ENCODE measurements at regions not wholly inside any gene's neighbourhood (a gene's known extent, or its start where the extent isn't known, plus 50 kb on each side); places are given as distances from the start of the nearest gene placed in this dataset.

DNA sequence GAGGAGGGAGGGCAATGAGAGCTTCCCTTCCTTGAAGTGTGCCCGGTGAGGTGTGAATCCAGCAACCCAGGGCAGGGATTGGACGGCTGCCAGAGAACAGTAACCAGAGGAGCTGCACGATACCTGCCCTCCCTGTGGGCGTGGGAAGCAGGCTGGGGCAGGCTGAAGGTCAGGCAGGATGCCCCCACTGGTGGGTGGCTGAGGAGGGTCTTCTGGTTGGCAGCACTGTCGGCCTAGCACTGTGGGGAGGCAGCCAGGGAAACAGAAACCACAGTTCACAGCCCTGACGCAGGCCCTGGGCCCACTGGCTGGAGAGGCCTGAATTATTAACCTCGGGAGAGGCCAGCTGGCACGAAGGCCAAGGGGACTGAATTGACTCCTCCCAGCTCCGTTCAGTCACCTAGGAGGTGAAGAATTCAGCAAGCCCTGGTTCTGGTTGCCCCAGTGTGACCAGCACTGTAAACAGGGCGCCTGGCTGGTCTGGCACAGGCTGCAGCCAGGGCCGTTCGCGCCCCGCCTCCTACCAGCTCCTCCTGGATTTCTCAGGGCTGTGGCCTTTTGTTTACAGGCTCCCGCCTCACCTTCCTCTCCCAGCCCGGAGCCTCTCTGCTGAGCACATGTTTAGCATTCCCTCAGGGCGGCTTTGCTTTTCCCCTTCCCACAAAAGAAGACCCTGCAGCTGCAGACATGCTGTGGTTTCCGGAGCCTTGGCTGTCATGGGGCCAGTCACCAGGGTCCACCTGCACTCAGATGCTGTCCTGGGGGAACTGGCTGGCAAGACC is 97.8 kb downstream of the B3GNT2 start:
- TF ChIP-seq ZNF138 (tag by site-specific recombination; IDR thresholded peaks at IDR 0.05; ENCODE audit: borderline replicate concordance), result no peak
- TF ChIP-seq MEIS1 (CRISPR knock-in tag; IDR thresholded peaks at IDR 0.05; ENCODE audit: borderline replicate concordance), result no peak
- no peak for TF ChIP-seq ZNF311 (tag by site-specific recombination; IDR thresholded peaks at IDR 0.05; ENCODE audit: borderline replicate concordance)
- no peak for TF ChIP-seq CTCF (tag by site-specific recombination; IDR thresholded peaks at IDR 0.05)
- no peak for TF ChIP-seq REST (tag by site-specific recombination; IDR thresholded peaks at IDR 0.05)
- TF ChIP-seq ZFP3 (tag by site-specific recombination; IDR thresholded peaks at IDR 0.05; ENCODE audit: low read depth), result no peak
- no peak for TF ChIP-seq SCRT2 (tag by site-specific recombination; IDR thresholded peaks at IDR 0.05)
- TF ChIP-seq, protein P1, sequence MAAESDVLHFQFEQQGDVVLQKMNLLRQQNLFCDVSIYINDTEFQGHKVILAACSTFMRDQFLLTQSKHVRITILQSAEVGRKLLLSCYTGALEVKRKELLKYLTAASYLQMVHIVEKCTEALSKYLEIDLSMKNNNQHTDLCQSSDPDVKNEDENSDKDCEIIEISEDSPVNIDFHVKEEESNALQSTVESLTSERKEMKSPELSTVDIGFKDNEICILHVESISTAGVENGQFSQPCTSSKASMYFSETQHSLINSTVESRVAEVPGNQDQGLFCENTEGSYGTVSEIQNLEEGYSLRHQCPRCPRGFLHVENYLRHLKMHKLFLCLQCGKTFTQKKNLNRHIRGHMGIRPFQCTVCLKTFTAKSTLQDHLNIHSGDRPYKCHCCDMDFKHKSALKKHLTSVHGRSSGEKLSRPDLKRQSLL (tag by site-specific recombination; IDR thresholded peaks at IDR 0.05), result no peak
- TF ChIP-seq ZNF133 (tag by site-specific recombination; IDR thresholded peaks at IDR 0.05), result no peak
- TF ChIP-seq KLF1 (tag by site-specific recombination; IDR thresholded peaks at IDR 0.05), result no peak

Data from HEK293 (cell line).